DND-41 (cell line): ENCODE measurements at regions not wholly inside any gene's neighbourhood (a gene's known extent, or its start where the extent isn't known, plus 50 kb on each side); places are given as distances from the start of the nearest gene placed in this dataset.

ENCODE experiments used
- ATAC-seq: fragments of 200-7000 bp; cut with Tn5 transposase; 3 replicates; pipeline ENCODE4 v1.9.1; 2021; ENCODE audit warnings: low read depth; ENCODE audit not compliant: insufficient read depth
- DNase-seq: peaks from one replicate; pipeline ENCODE4 v3.0.0-alpha.2; 2020
- H2AFZ ChIP-seq: 2 replicates; pipeline ENCODE4 v1.6.0; 2012; ENCODE audit warnings: low read depth, low read length
- H3K27ac ChIP-seq: 2 replicates; pipeline ENCODE4 v1.5.1; 2012; ENCODE audit warnings: low read length, inconsistent platforms
- H3K27me3 ChIP-seq: fragments of 200-600 bp; sonication (generic); 2 replicates; pipeline ENCODE4 v1.6.0; 2012; ENCODE audit warnings: low read length, mild to moderate bottlenecking, inconsistent platforms; ENCODE audit not compliant: insufficient read depth, poor library complexity
- H3K36me3 ChIP-seq: 2 replicates; pipeline ENCODE4 v1.5.1; 2012; ENCODE audit warnings: low read length, inconsistent platforms; ENCODE audit not compliant: insufficient read depth
- H3K4me1 ChIP-seq: 2 replicates; pipeline ENCODE4 v1.5.1; 2012; ENCODE audit warnings: mild to moderate bottlenecking, low read length; ENCODE audit not compliant: insufficient read depth
- H3K4me2 ChIP-seq: 2 replicates; pipeline ENCODE4 v1.6.0; 2012; ENCODE audit warnings: mild to moderate bottlenecking, moderate library complexity, low read length, inconsistent platforms; ENCODE audit not compliant: insufficient read depth
- H3K4me3 ChIP-seq, 2 experiments: fragments of 200-600 bp in 1 of 2; shearing (Covaris generic) in 1 of 2; 2 replicates each; pipeline ENCODE4 v1.5.1; 2012 to 2016; ENCODE audit warnings: inconsistent platforms in 2 of 2, low read length in 2 of 2, mild to moderate bottlenecking in 2 of 2, low read depth in 1 of 2, moderate library complexity in 1 of 2
- H3K79me2 ChIP-seq: 2 replicates; pipeline ENCODE4 v1.6.0; 2012; ENCODE audit warnings: low read length, inconsistent platforms; ENCODE audit not compliant: insufficient read depth
- H3K9ac ChIP-seq: 2 replicates; pipeline ENCODE4 v1.6.0; 2012; ENCODE audit warnings: low read depth, mild to moderate bottlenecking, inconsistent platforms, low read length, moderate library complexity
- H3K9me3 ChIP-seq: 2 replicates; pipeline ENCODE4 v1.5.1; 2012; ENCODE audit warnings: low read length, moderate library complexity, mild to moderate bottlenecking, inconsistent platforms; ENCODE audit not compliant: insufficient read depth, severe bottlenecking
- H4K20me1 ChIP-seq: 2 replicates; pipeline ENCODE4 v1.6.0; 2012; ENCODE audit warnings: low read length; ENCODE audit not compliant: insufficient read depth
- CTCF ChIP-seq: IDR thresholded peaks from 2 replicates; pipeline ENCODE4 v1.5.1; 2012; ENCODE audit warnings: borderline replicate concordance, low read length, moderate library complexity, mild to moderate bottlenecking; ENCODE audit not compliant: poor library complexity, severe bottlenecking; ENCODE audit errors: extremely low read depth
- EZH2 ChIP-seq: IDR thresholded peaks from 3 replicates; pipeline ENCODE4 v1.6.1; 2012; ENCODE audit warnings: borderline replicate concordance, low read depth, mild to moderate bottlenecking, moderate library complexity, low read length, inconsistent platforms; ENCODE audit not compliant: severe bottlenecking

GRCh38 chr10:78807504-78808203, 261.1 kb upstream of the ZMIZ1 start:
- no peaks in the 10 kb centered on the region for H3K4me1 ChIP-seq
- no peak overlapping the region for H3K4me2 ChIP-seq
- H4K20me1 ChIP-seq: no peaks in the 10 kb centered on the region

GRCh38 chr10:78808286-78808685, 260.5 kb upstream of the ZMIZ1 start:
- Histone ChIP-seq H2AFZ (no peak overlapping the region), H3K4me2 (no peak overlapping the region), H3K79me2 (no peaks in the 10 kb centered on the region), H3K4me3 (no peak overlapping the region), H3K9ac (no peak overlapping the region), H3K27me3 (peaks cover 10% of the 10 kb centered on the region), H4K20me1 (no peaks in the 10 kb centered on the region), H3K36me3 (no peaks in the 10 kb centered on the region), H3K9me3 (no peaks in the 10 kb centered on the region), H3K4me1 (no peaks in the 10 kb centered on the region), H3K27ac (no peak overlapping the region)
- ATAC-seq (no peak), DNase-seq (no peak)
- no peak for TF ChIP-seq EZH2
- no peak for TF ChIP-seq CTCF

More at GRCh38 chr10:78807504-78808203, 261.1 kb upstream of the ZMIZ1 start:
- no peak for ATAC-seq
- no peak overlapping the region for H3K27ac ChIP-seq
- no peak for TF ChIP-seq CTCF
- H3K9ac ChIP-seq: no peak overlapping the region
- peaks cover 6% of the 10 kb centered on the region for H3K27me3 ChIP-seq
- H3K9me3 ChIP-seq: no peaks in the 10 kb centered on the region
- H3K4me3 ChIP-seq: no peak overlapping the region
- no peak for DNase-seq
- H2AFZ ChIP-seq: no peak overlapping the region
- H3K36me3 ChIP-seq: no peaks in the 10 kb centered on the region
- H3K79me2 ChIP-seq: no peaks in the 10 kb centered on the region

- Histone ChIP-seq H3K9ac (no peak overlapping the region), H3K27ac (no peak overlapping the region), H2AFZ (no peak overlapping the region), H4K20me1 (no peaks in the 10 kb centered on the region), H3K4me3 (no peak overlapping the region), H3K4me1 (no peaks in the 10 kb centered on the region), H3K27me3 (peaks cover 13% of the 10 kb centered on the region), H3K79me2 (no peaks in the 10 kb centered on the region), H3K9me3 (no peaks in the 10 kb centered on the region), H3K36me3 (no peaks in the 10 kb centered on the region), H3K4me2 (no peak overlapping the region)
- ATAC-seq: no peak
- no peak for DNase-seq
- TF ChIP-seq CTCF: no peak
- TF ChIP-seq EZH2: no peak
These were observed 259.9 kb upstream of the ZMIZ1 start for GRCh38 chr10:78808736-78809367.
